Endodermal cell (in vitro differentiated cells): ENCODE measurements at regions not wholly inside any gene's neighbourhood (a gene's known extent, or its start where the extent isn't known, plus 50 kb on each side); places are given as distances from the start of the nearest gene placed in this dataset.

Experiments used
- DNase-seq: peaks from one replicate; pipeline ENCODE4 v3.0.0-alpha.2; 2017
- H3K27ac ChIP-seq: 2 replicates; pipeline ENCODE4 v1.5.1; 2013; ENCODE audit warnings: mild to moderate bottlenecking, low read depth, low read length, moderate library complexity
- H3K27me3 ChIP-seq: 2 replicates; pipeline ENCODE4 v1.6.1; 2013; ENCODE audit warnings: mild to moderate bottlenecking, low read length, moderate library complexity; ENCODE audit not compliant: insufficient read depth, control insufficient read depth, poor library complexity, severe bottlenecking
- H3K36me3 ChIP-seq: 2 replicates; pipeline ENCODE4 v1.7.0; 2013; ENCODE audit warnings: mild to moderate bottlenecking, low read length, moderate library complexity; ENCODE audit not compliant: control insufficient read depth, insufficient read depth
- H3K4me1 ChIP-seq: one replicate; pipeline ENCODE4 v1.7.0; 2013; ENCODE audit warnings: low read length; ENCODE audit not compliant: control insufficient read depth, insufficient read depth
- H3K4me3 ChIP-seq: 2 replicates; pipeline ENCODE4 v1.5.1; 2013; ENCODE audit warnings: mild to moderate bottlenecking, low read length, moderate library complexity
- H3K9ac ChIP-seq: 2 replicates; pipeline ENCODE4 v1.6.1; 2013; ENCODE audit warnings: mild to moderate bottlenecking, low read length, moderate library complexity; ENCODE audit not compliant: poor library complexity, severe bottlenecking; ENCODE audit errors: extremely low read depth
- H3K9me3 ChIP-seq: 2 replicates; pipeline ENCODE4 v1.6.1; 2013; ENCODE audit warnings: mild to moderate bottlenecking, low read length, moderate library complexity; ENCODE audit not compliant: control insufficient read depth
- H3K27ac Mint-ChIP-seq: 2 replicates; pipeline ENCODE4 v1.8.0; 2020; ENCODE audit warnings: mixed read lengths
- H3K27me3 Mint-ChIP-seq: 2 replicates; pipeline ENCODE4 v1.8.0; 2021; ENCODE audit warnings: mild to moderate bottlenecking, mixed read lengths; ENCODE audit not compliant: insufficient read depth
- H3K36me3 Mint-ChIP-seq: 2 replicates; pipeline ENCODE4 v1.8.0; 2020; ENCODE audit warnings: low read depth, mixed read lengths
- H3K4me1 Mint-ChIP-seq: 2 replicates; pipeline ENCODE4 v1.8.0; 2020; ENCODE audit warnings: mixed read lengths
- H3K4me3 Mint-ChIP-seq: 2 replicates; pipeline ENCODE4 v1.8.0; 2020; ENCODE audit warnings: mild to moderate bottlenecking, moderate library complexity, mixed read lengths
- H3K9me3 Mint-ChIP-seq: 2 replicates; pipeline ENCODE4 v1.8.0; 2020; ENCODE audit warnings: mild to moderate bottlenecking, mixed read lengths
- CTCF ChIP-seq: fragments of 200-600 bp; sonication (generic); conservative IDR thresholded peaks from 2 replicates; pipeline ENCODE4 v1.5.0; 2021; ENCODE audit warnings: antibody characterized with exemption, mild to moderate bottlenecking
- WGBS, 2 experiments: methylation state at CpG; one replicate each; pipeline versions ENCODE4 v1.1.5 to v1.1.7; 2013; ENCODE audit warnings: missing lambda C conversion rate in 2 of 2, mixed read lengths in 1 of 2; ENCODE audit not compliant: insufficient coverage in 1 of 2, insufficient read length in 1 of 2; 5-methylcytosine and 5-hydroxymethylcytosine counted together

GRCh38 chr6:82832811-82833210 lies 232.8 kb downstream of the UBE3D start:
- no peak for TF ChIP-seq CTCF
- no peaks in the 10 kb centered on the region for H3K27me3 Mint-ChIP-seq
- Histone ChIP-seq H3K36me3 (no peaks in the 10 kb centered on the region), H3K27me3 (no peaks in the 10 kb centered on the region), H3K4me1 (no peaks in the 10 kb centered on the region), H3K9me3 (no peaks in the 10 kb centered on the region), H3K27ac (no peak overlapping the region), H3K4me3 (no peak overlapping the region), H3K9ac (no peak overlapping the region)
- H3K4me3 Mint-ChIP-seq, result no peak overlapping the region
- peaks cover 4% of the 10 kb centered on the region for H3K4me1 Mint-ChIP-seq
- no peak overlapping the region for H3K27ac Mint-ChIP-seq
- 90 to 92% methylated on average over 3 of the region's 3 CpGs for WGBS, 2 experiments
- peaks cover 2% of the 10 kb centered on the region for H3K36me3 Mint-ChIP-seq
- DNase-seq, result no peak
- no peaks in the 10 kb centered on the region for H3K9me3 Mint-ChIP-seq

- DNase-seq, result no peak
- Histone ChIP-seq H3K36me3 (no peaks in the 10 kb centered on the region), H3K27me3 (no peaks in the 10 kb centered on the region), H3K4me3 (no peak overlapping the region), H3K9me3 (no peaks in the 10 kb centered on the region), H3K27ac (no peak overlapping the region), H3K4me1 (no peaks in the 10 kb centered on the region), H3K9ac (no peak overlapping the region)
- no peak for TF ChIP-seq CTCF
- Mint-ChIP-seq H3K27me3 (no peaks in the 10 kb centered on the region), H3K4me3 (no peak overlapping the region), H3K36me3 (peaks cover 2% of the 10 kb centered on the region), H3K9me3 (no peaks in the 10 kb centered on the region), H3K4me1 (peaks cover 4% of the 10 kb centered on the region), H3K27ac (no peak overlapping the region)
- 71 to 80% methylated on average over 2 of the region's 2 CpGs for WGBS, 2 experiments
Observed at GRCh38 chr6:82833481-82833880, 232.2 kb downstream of the UBE3D start.

GRCh38 chr6:82836022-82836575 lies 229.5 kb downstream of the UBE3D start:
- no peaks in the 10 kb centered on the region for H3K9me3 ChIP-seq
- H3K36me3 ChIP-seq, result no peaks in the 10 kb centered on the region
- no peaks in the 10 kb centered on the region for H3K9me3 Mint-ChIP-seq
- H3K4me3 Mint-ChIP-seq, result no peak overlapping the region
- peak overlapping the region; percentile 57 for H3K27ac Mint-ChIP-seq
- H3K27me3 Mint-ChIP-seq, result no peaks in the 10 kb centered on the region
- no peak overlapping the region for H3K27ac ChIP-seq
- H3K4me1 ChIP-seq, result no peaks in the 10 kb centered on the region
- H3K27me3 ChIP-seq, result no peaks in the 10 kb centered on the region
- no peak for DNase-seq
- peaks cover 2% of the 10 kb centered on the region for H3K36me3 Mint-ChIP-seq
- peaks cover 4% of the 10 kb centered on the region for H3K4me1 Mint-ChIP-seq
- no peak overlapping the region for H3K9ac ChIP-seq
- no peak overlapping the region for H3K4me3 ChIP-seq
- no peak for TF ChIP-seq CTCF
- WGBS, 2 experiments, result 93 to 95% methylated on average over 6 to 11 of the region's 12 CpGs
